ENCODE measurements at regions not wholly inside any gene's neighbourhood (a gene's known extent, or its start where the extent isn't known, plus 50 kb on each side); places are given as distances from the start of the nearest gene placed in this dataset.

GRCh38 chr2:220452561-220452960, 825.1 kb downstream of the SLC4A3 start:
- DNase-seq (ENCODE audit: low spot score in 2 of 2) = no peak
- no peak for ATAC-seq
- peaks cover 5% of the 10 kb centered on the region for H3K9me3 Mint-ChIP-seq
- no peaks in the 10 kb centered on the region for H3K36me3 Mint-ChIP-seq
- no peak overlapping the region for H3K4me3 Mint-ChIP-seq
- no peaks in the 10 kb centered on the region for H3K4me1 Mint-ChIP-seq
- H3K27ac Mint-ChIP-seq = no peak overlapping the region

GRCh38 chr2:220455351-220455990, 828.0 kb downstream of the SLC4A3 start:
- H3K4me3 Mint-ChIP-seq = no peak overlapping the region
- peaks cover 3% of the 10 kb centered on the region for H3K9me3 Mint-ChIP-seq
- H3K27ac Mint-ChIP-seq = no peak overlapping the region
- H3K4me1 Mint-ChIP-seq = no peaks in the 10 kb centered on the region
- DNase-seq (ENCODE audit: low spot score in 2 of 2) (no peak), ATAC-seq (no peak)
- H3K36me3 Mint-ChIP-seq = no peaks in the 10 kb centered on the region

GRCh38 chr2:220458051-220458450, 830.6 kb downstream of the SLC4A3 start:
- no peak for ATAC-seq
- H3K9me3 Mint-ChIP-seq = peaks cover 3% of the 10 kb centered on the region
- no peaks in the 10 kb centered on the region for H3K4me1 Mint-ChIP-seq
- H3K27ac Mint-ChIP-seq = no peak overlapping the region
- H3K4me3 Mint-ChIP-seq = no peak overlapping the region
- DNase-seq (ENCODE audit: low spot score in 2 of 2) = no peak
- no peaks in the 10 kb centered on the region for H3K36me3 Mint-ChIP-seq

GRCh38 chr2:220460257-220460985, 833.0 kb downstream of the SLC4A3 start:
- Mint-ChIP-seq H3K27ac (no peak overlapping the region), H3K4me3 (no peak overlapping the region), H3K4me1 (no peaks in the 10 kb centered on the region), H3K36me3 (no peaks in the 10 kb centered on the region), H3K9me3 (no peaks in the 10 kb centered on the region)
- DNase-seq (ENCODE audit: low spot score in 2 of 2) = no peak
- ATAC-seq = no peak

- no peaks in the 10 kb centered on the region for H3K36me3 Mint-ChIP-seq
- no peak for ATAC-seq
- H3K4me1 Mint-ChIP-seq = no peaks in the 10 kb centered on the region
- peaks cover 5% of the 10 kb centered on the region for H3K9me3 Mint-ChIP-seq
- no peak for DNase-seq (ENCODE audit: low spot score in 2 of 2)
- no peak overlapping the region for H3K4me3 Mint-ChIP-seq
- H3K27ac Mint-ChIP-seq = no peak overlapping the region
These were observed 836.4 kb downstream of the SLC4A3 start for GRCh38 chr2:220463876-220464275.

GRCh38 chr2:220465700-220466099, 838.3 kb downstream of the SLC4A3 start:
- no peak for DNase-seq (ENCODE audit: low spot score in 2 of 2)
- no peak overlapping the region for H3K4me3 Mint-ChIP-seq
- no peak for ATAC-seq
- peaks cover 8% of the 10 kb centered on the region for H3K9me3 Mint-ChIP-seq
- H3K27ac Mint-ChIP-seq = no peak overlapping the region
- H3K4me1 Mint-ChIP-seq = no peaks in the 10 kb centered on the region
- no peaks in the 10 kb centered on the region for H3K36me3 Mint-ChIP-seq

- no peaks in the 10 kb centered on the region for H3K4me1 Mint-ChIP-seq
- ATAC-seq (no peak), DNase-seq (ENCODE audit: low spot score in 2 of 2) (no peak)
- H3K9me3 Mint-ChIP-seq = peaks cover 8% of the 10 kb centered on the region
- H3K27ac Mint-ChIP-seq = no peak overlapping the region
- H3K4me3 Mint-ChIP-seq = no peak overlapping the region
- no peaks in the 10 kb centered on the region for H3K36me3 Mint-ChIP-seq
These were observed 838.8 kb downstream of the SLC4A3 start for GRCh38 chr2:220466251-220466691.

GRCh38 chr2:220469201-220469600, 841.8 kb downstream of the SLC4A3 start:
- no peaks in the 10 kb centered on the region for H3K4me1 Mint-ChIP-seq

GRCh38 chr2:220473611-220474010, 846.2 kb downstream of the SLC4A3 start:
- no peak overlapping the region for H3K4me3 Mint-ChIP-seq
- no peaks in the 10 kb centered on the region for H3K36me3 Mint-ChIP-seq
- H3K27ac Mint-ChIP-seq = no peak overlapping the region
- no peak for ATAC-seq
- H3K9me3 Mint-ChIP-seq = peaks cover 5% of the 10 kb centered on the region
- no peak for DNase-seq (ENCODE audit: low spot score in 2 of 2)
- H3K4me1 Mint-ChIP-seq = no peaks in the 10 kb centered on the region

More at GRCh38 chr2:220469201-220469600, 841.8 kb downstream of the SLC4A3 start:
- Mint-ChIP-seq H3K9me3 (peaks cover 10% of the 10 kb centered on the region), H3K27ac (no peak overlapping the region), H3K4me3 (no peak overlapping the region), H3K36me3 (no peaks in the 10 kb centered on the region)
- ATAC-seq (no peak), DNase-seq (ENCODE audit: low spot score in 2 of 2) (no peak)

GRCh38 chr2:220476877-220477276, 849.4 kb downstream of the SLC4A3 start:
- H3K9me3 Mint-ChIP-seq = peaks cover 7% of the 10 kb centered on the region
- DNase-seq (ENCODE audit: low spot score in 2 of 2) (no peak), ATAC-seq (no peak)
- no peaks in the 10 kb centered on the region for H3K4me1 Mint-ChIP-seq
- no peak overlapping the region for H3K4me3 Mint-ChIP-seq
- no peaks in the 10 kb centered on the region for H3K36me3 Mint-ChIP-seq
- H3K27ac Mint-ChIP-seq = no peak overlapping the region

GRCh38 chr2:220478305-220479058, 851.1 kb downstream of the SLC4A3 start:
- Mint-ChIP-seq H3K36me3 (no peaks in the 10 kb centered on the region), H3K4me1 (no peaks in the 10 kb centered on the region), H3K9me3 (peaks cover 7% of the 10 kb centered on the region), H3K27ac (no peak overlapping the region), H3K4me3 (no peak overlapping the region)
- ATAC-seq (no peak), DNase-seq (ENCODE audit: low spot score in 2 of 2) (no peak)

- DNase-seq (ENCODE audit: low spot score in 2 of 2) (no peak), ATAC-seq (no peak)
- peaks cover 14% of the 10 kb centered on the region for H3K9me3 Mint-ChIP-seq
- no peaks in the 10 kb centered on the region for H3K36me3 Mint-ChIP-seq
- H3K27ac Mint-ChIP-seq = no peak overlapping the region
- no peak overlapping the region for H3K4me3 Mint-ChIP-seq
- H3K4me1 Mint-ChIP-seq = no peaks in the 10 kb centered on the region
These were observed 855.3 kb downstream of the SLC4A3 start for GRCh38 chr2:220482716-220483115.

- ATAC-seq (no peak), DNase-seq (ENCODE audit: low spot score in 2 of 2) (no peak)
- Mint-ChIP-seq H3K9me3 (peaks cover 10% of the 10 kb centered on the region), H3K4me3 (no peak overlapping the region), H3K27ac (no peak overlapping the region), H3K4me1 (no peaks in the 10 kb centered on the region), H3K36me3 (no peaks in the 10 kb centered on the region)
These were observed 861.7 kb downstream of the SLC4A3 start for GRCh38 chr2:220489121-220489520.

- DNase-seq (ENCODE audit: low spot score in 2 of 2) (no peak), ATAC-seq (no peak)
- H3K27ac Mint-ChIP-seq = no peak overlapping the region
- H3K9me3 Mint-ChIP-seq = peaks cover 4% of the 10 kb centered on the region
- H3K4me1 Mint-ChIP-seq = no peaks in the 10 kb centered on the region
- H3K4me3 Mint-ChIP-seq = no peak overlapping the region
- H3K36me3 Mint-ChIP-seq = no peaks in the 10 kb centered on the region
These were observed 864.2 kb downstream of the SLC4A3 start for GRCh38 chr2:220491670-220492069.

GRCh38 chr2:220493871-220494525, 866.6 kb downstream of the SLC4A3 start:
- H3K4me3 Mint-ChIP-seq = no peak overlapping the region
- DNase-seq (ENCODE audit: low spot score in 2 of 2) = no peak
- no peak overlapping the region for H3K27ac Mint-ChIP-seq
- no peaks in the 10 kb centered on the region for H3K4me1 Mint-ChIP-seq
- no peaks in the 10 kb centered on the region for H3K36me3 Mint-ChIP-seq
- no peaks in the 10 kb centered on the region for H3K9me3 Mint-ChIP-seq
- ATAC-seq = no peak

All from stimulated activated effector memory CD8-positive, alpha-beta T cell treated with anti-CD3 and anti-CD28 coated beads, Interleukin-12 subunit alpha, Interleukin-12 subunit beta, amount 100 ng/mL, for 72 hours (primary cell).